Body of pancreas (tissue), 4 donors: ENCODE measurements at regions not wholly inside any gene's neighbourhood (a gene's known extent, or its start where the extent isn't known, plus 50 kb on each side); places are given as distances from the start of the nearest gene placed in this dataset.

ENCODE experiments used
- ATAC-seq: fragments of 150-250 bp; one replicate; pipeline ENCODE4 v1.9.1; 2016
- DNase-seq, 4 donors: peaks; one replicate each; pipeline ENCODE4 v3.0.0-alpha.2; 2019
- H3K27ac ChIP-seq, 4 donors: fragments of 200-600 bp; sonication (generic); 1 replicate in 3 of 4; 2 replicates in 1 of 4; pipeline versions ENCODE4 v1.5.1 to v1.6.1; 2016 to 2019; ENCODE audit warnings: mild to moderate bottlenecking in 1 of 4, mixed read lengths in 1 of 4, moderate library complexity in 1 of 4
- H3K27me3 ChIP-seq, 2 donors: fragments of 200-600 bp; sonication (generic); one replicate each; pipeline ENCODE4 v1.6.0; 2016; ENCODE audit warnings: mild to moderate bottlenecking in 1 of 2
- H3K36me3 ChIP-seq, 2 donors: fragments of 200-600 bp; sonication (generic); replicated peaks in 1 of 2; 2 replicates each; pipeline ENCODE4 v1.5.1; 2016; ENCODE audit warnings: low read depth in 2 of 2; ENCODE audit not compliant: insufficient read depth in 1 of 2
- H3K4me1 ChIP-seq: fragments of 200-600 bp; sonication (generic); one replicate; pipeline ENCODE4 v1.6.0; 2016
- H3K4me3 ChIP-seq, 2 donors: fragments of 200-600 bp; sonication (generic); 1 replicate in 1 of 2; 2 replicates in 1 of 2; pipeline ENCODE4 v1.5.1; 2016 to 2019
- H3K9me3 ChIP-seq, 3 donors: fragments of 200-600 bp; sonication (generic); 1 replicate in 2 of 3; 2 replicates in 1 of 3; pipeline ENCODE4 v1.5.1; 2016
- CTCF ChIP-seq, 7 experiments: fragments of 450-650 bp in 4 of 7; fragments of 200-600 bp in 3 of 7; sonication (generic) in 3 of 7; IDR thresholded peaks; one replicate each; pipeline ENCODE4 v1.5.1; 2016 to 2019; ENCODE audit warnings: antibody characterized with exemption in 7 of 7
- POLR2A ChIP-seq, 3 donors: fragments of 450-650 bp; IDR thresholded peaks; one replicate each; pipeline ENCODE4 v1.6.1; 2016; ENCODE audit warnings: antibody characterized with exemption in 3 of 3, mild to moderate bottlenecking in 2 of 3
- WGBS, 2 donors: methylation state at CpG; one replicate each; pipeline ENCODE4 v1.1.5; 2017; 5-methylcytosine and 5-hydroxymethylcytosine counted together
- intact Hi-C: fragments of 100-400 bp; cut with DNase I; formaldehyde crosslinking; loops from one replicate; pipeline ENCODE4 v1.15.1; 2023

- Histone ChIP-seq H3K36me3 (no peaks in the 10 kb centered on the region), H3K4me3 (no peak overlapping the region), H3K27ac (no peak overlapping the region), H3K27me3 (no peaks in the 10 kb centered on the region), H3K9me3 (no peaks in the 10 kb centered on the region), H3K4me1 (peaks cover 15% of the 10 kb centered on the region)
- TF ChIP-seq CTCF (IDR thresholded peaks at IDR 0.05) (no peak), POLR2A (IDR thresholded peaks at IDR 0.05) (no peak)
- DNase-seq (no peak), ATAC-seq (no peak)
- intact Hi-C loops, result no loop called here
- 90 to 96% methylated on average over 2 of the region's 2 CpGs for WGBS, 2 donors
These were observed 487.8 kb upstream of the SPRY2 start for GRCh38 chr13:80828759-80829158.

- H3K4me3 ChIP-seq, result no peak overlapping the region
- no peaks in the 10 kb centered on the region for H3K9me3 ChIP-seq
- H3K27me3 ChIP-seq, result no peaks in the 10 kb centered on the region
- intact Hi-C loops, result no loop called here
- TF ChIP-seq POLR2A (IDR thresholded peaks at IDR 0.05), result no peak
- no peak for TF ChIP-seq CTCF (IDR thresholded peaks at IDR 0.05)
- no peak overlapping the region for H3K27ac ChIP-seq
- WGBS, 2 donors, result 88 to 95% methylated on average over 1 of the region's 1 CpG
- H3K36me3 ChIP-seq, result no peaks in the 10 kb centered on the region
- DNase-seq (no peak), ATAC-seq (no peak)
- peaks cover 5% of the 10 kb centered on the region for H3K4me1 ChIP-seq
These were observed 484.4 kb upstream of the SPRY2 start for GRCh38 chr13:80825276-80825675.

- intact Hi-C loops, result no loop called here
- no peaks in the 10 kb centered on the region for H3K27me3 ChIP-seq
- TF ChIP-seq POLR2A (IDR thresholded peaks at IDR 0.05) (no peak), CTCF (IDR thresholded peaks at IDR 0.05) (no peak)
- WGBS, 2 donors, result 17 to 28% methylated on average over 1 of the region's 1 CpG
- H3K9me3 ChIP-seq, result no peaks in the 10 kb centered on the region
- H3K4me3 ChIP-seq, result no peak overlapping the region
- ATAC-seq (peak; percentile 53), DNase-seq (no peak)
- H3K36me3 ChIP-seq, result no peaks in the 10 kb centered on the region
- no peaks in the 10 kb centered on the region for H3K4me1 ChIP-seq
- H3K27ac ChIP-seq, result no peak overlapping the region
These were observed 483.3 kb upstream of the SPRY2 start for GRCh38 chr13:80824229-80824628.

GRCh38 chr13:80823472-80823871, 482.5 kb upstream of the SPRY2 start:
- no peak for ATAC-seq
- Histone ChIP-seq H3K36me3 (no peaks in the 10 kb centered on the region), H3K9me3 (no peaks in the 10 kb centered on the region), H3K4me3 (no peak overlapping the region), H3K4me1 (no peaks in the 10 kb centered on the region), H3K27me3 (no peaks in the 10 kb centered on the region), H3K27ac (no peak overlapping the region)
- no peak for DNase-seq
- WGBS, 2 donors, result 10 to 23% methylated on average over 1 of the region's 1 CpG
- intact Hi-C loops, result no loop called here
- TF ChIP-seq POLR2A (IDR thresholded peaks at IDR 0.05), result no peak
- TF ChIP-seq CTCF (IDR thresholded peaks at IDR 0.05), result no peak

- H3K9me3 ChIP-seq, result no peaks in the 10 kb centered on the region
- intact Hi-C loops, result no loop called here
These were observed 480.5 kb upstream of the SPRY2 start for GRCh38 chr13:80821466-80821865.

More at GRCh38 chr13:80821466-80821865, 480.5 kb upstream of the SPRY2 start:
- DNase-seq, result no peak
- H3K4me1 ChIP-seq, result no peaks in the 10 kb centered on the region
- no peak for ATAC-seq
- TF ChIP-seq CTCF (IDR thresholded peaks at IDR 0.05) (no peak), POLR2A (IDR thresholded peaks at IDR 0.05) (no peak)
- no peaks in the 10 kb centered on the region for H3K36me3 ChIP-seq
- H3K4me3 ChIP-seq, result no peak overlapping the region
- no peaks in the 10 kb centered on the region for H3K27me3 ChIP-seq
- no peak overlapping the region for H3K27ac ChIP-seq
